ENCODE measurements at regions not wholly inside any gene's neighbourhood (a gene's known extent, or its start where the extent isn't known, plus 50 kb on each side); places are given as distances from the start of the nearest gene placed in this dataset.

GRCh38 chr5:30659417-30659816, 534.1 kb upstream of the CDH6 start:
- dilution Hi-C loops (cut with MboI; ENCODE audit: extremely low pct_ligation_motif_present, low sequenced_read_pairs) (no loop called here), intact Hi-C loops (cut with micrococcal nuclease) (no loop called here)
- peaks cover 4% of the 10 kb centered on the region for H3K9me3 ChIP-seq (replicated peaks; ENCODE audit: control insufficient read depth, insufficient read depth, low read length)
- no peak for FAIRE-seq
- DNase-seq (ENCODE audit: low read depth, low spot score) = no peak
- no peaks in the 10 kb centered on the region for H3K27me3 ChIP-seq (ENCODE audit: control insufficient read depth in 2 of 2, insufficient read depth in 2 of 2, low read length in 2 of 2)
- CTCF ChIA-PET = no interaction called here
- no peaks in the 10 kb centered on the region for H3K79me2 ChIP-seq (ENCODE audit: control insufficient read depth, insufficient read depth, low read length)
- H2AFZ ChIP-seq (ENCODE audit: low read depth, low read length) = no peak overlapping the region
- no peaks in the 10 kb centered on the region for H3K4me1 ChIP-seq (ENCODE audit: control insufficient read depth, extremely low read depth, insufficient read depth, low read length)
- H3K9me1 ChIP-seq (replicated peaks; ENCODE audit: control insufficient read depth, extremely low read depth, insufficient read depth, low read length) = no peaks in the 10 kb centered on the region
- POLR2A ChIA-PET = no interaction called here
- H3K4me2 ChIP-seq (ENCODE audit: insufficient read depth, low read length) = no peak overlapping the region
- H3K9ac ChIP-seq (replicated peaks; ENCODE audit: extremely low read depth, insufficient read depth, low read length) = no peak overlapping the region
- H4K20me1 ChIP-seq (replicated peaks; ENCODE audit: control insufficient read depth, extremely low read depth, insufficient read depth, low read length) = no peaks in the 10 kb centered on the region
- no TSS peak for BruUV-seq (replicated peaks)
- no peaks in the 10 kb centered on the region for H3K36me3 ChIP-seq (ENCODE audit: control insufficient read depth in 2 of 2, extremely low read depth in 1 of 2, insufficient read depth in 2 of 2, low read length in 2 of 2)
- TF ChIP-seq FOS (IDR thresholded peaks at IDR 0.05; ENCODE audit: borderline replicate concordance, insufficient read depth, low read length) (no peak), POLR2AphosphoS5 (IDR thresholded peaks at IDR 0.05; ENCODE audit: insufficient read depth, low read depth, low read length) (no peak), MYC (IDR thresholded peaks at IDR 0.05; ENCODE audit: low read depth, low read length) (no peak), GATA2 (IDR thresholded peaks at IDR 0.05; ENCODE audit: insufficient read depth, insufficient read length, low read depth, low read length) (no peak), EZH2 (IDR thresholded peaks at IDR 0.05; ENCODE audit: borderline replicate concordance, low read depth, low read length, severe bottlenecking) (no peak), JUN (IDR thresholded peaks at IDR 0.05; ENCODE audit: borderline replicate concordance, insufficient read depth, insufficient read length, low read depth) (no peak), CTCF (IDR thresholded peaks at IDR 0.05; ENCODE audit: extremely low read depth in 1 of 2, insufficient read depth in 1 of 2, low read depth in 1 of 2, low read length in 2 of 2) (no peak), POLR2A (IDR thresholded peaks at IDR 0.05; ENCODE audit: low read depth, low read length) (no peak)
- TF ChIP-seq, protein P1, sequence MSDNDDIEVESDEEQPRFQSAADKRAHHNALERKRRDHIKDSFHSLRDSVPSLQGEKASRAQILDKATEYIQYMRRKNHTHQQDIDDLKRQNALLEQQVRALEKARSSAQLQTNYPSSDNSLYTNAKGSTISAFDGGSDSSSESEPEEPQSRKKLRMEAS (IDR thresholded peaks at IDR 0.05; ENCODE audit: insufficient read depth, insufficient read length) = no peak
- no peak overlapping the region for H3K4me3 ChIP-seq (replicated peaks in 1 of 3; ENCODE audit: insufficient read depth in 1 of 3, low read depth in 1 of 3, low read length in 3 of 3)
- no peak overlapping the region for H3K27ac ChIP-seq (ENCODE audit: insufficient read depth, low read depth, low read length)

All from endothelial cell of umbilical vein (primary cell).